ENCODE measurements at regions not wholly inside any gene's neighbourhood (a gene's known extent, or its start where the extent isn't known, plus 50 kb on each side); places are given as distances from the start of the nearest gene placed in this dataset.
A peak's percentile ranks its signal among the peaks of the same experiment; 100 is the strongest.

DNA sequence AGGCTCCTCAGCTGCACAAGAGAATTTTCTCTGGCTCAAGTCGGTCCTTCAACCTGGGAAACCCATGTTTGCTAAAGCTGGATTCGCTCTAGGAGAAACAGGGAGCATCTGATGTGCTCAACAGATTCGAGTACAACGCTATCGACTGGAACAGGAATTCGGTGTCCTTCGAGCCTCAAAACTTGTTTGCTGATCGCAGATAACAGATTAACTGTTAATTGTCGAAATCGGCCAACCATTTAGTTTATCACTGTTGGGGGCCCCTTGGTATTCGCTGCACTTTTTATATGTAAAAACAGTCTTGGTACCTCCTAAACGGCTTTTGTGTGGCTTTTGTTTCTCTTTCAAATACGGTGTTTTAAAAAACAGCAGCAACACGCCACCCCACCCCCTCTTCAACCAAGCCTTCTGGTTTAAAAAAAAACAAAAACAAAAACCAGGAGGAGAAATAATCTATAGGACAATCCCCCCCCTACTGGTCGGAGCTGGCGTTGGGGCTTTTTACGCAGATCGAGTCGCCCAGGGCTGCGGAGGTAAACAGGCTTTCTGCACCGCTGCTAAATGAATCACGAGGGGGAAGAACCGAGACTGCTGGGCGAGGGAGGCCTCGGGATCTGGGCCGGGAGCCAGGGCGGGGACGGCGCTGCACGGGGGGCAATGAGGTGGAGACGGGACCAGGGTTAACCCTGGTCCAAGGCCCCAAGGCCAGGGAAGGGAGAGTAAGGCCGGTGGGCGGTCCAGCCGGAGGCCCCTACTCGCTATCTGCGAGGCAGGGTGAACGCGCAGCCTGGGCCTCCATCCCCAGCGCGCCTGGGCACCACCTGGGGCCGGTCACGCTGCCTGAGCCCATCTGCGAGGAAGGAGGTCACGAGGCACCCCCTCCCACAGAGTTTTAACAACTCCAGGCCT is 71.7 kb upstream of the BCOR start:
- Histone ChIP-seq H3K9ac (ENCODE audit: low read length) (peak overlapping the region; percentile 54), H3K27me3 (ENCODE audit: low read length) (no peaks in the 10 kb centered on the region), H3K4me3 (ENCODE audit: low read length) (peak overlapping the region; percentile 19; the same call in 1 of the 2 replicates), H3K27ac (ENCODE audit: low read length) (peak overlapping the region; percentile 65; the same call in 1 of the 2 replicates), H3K4me1 (ENCODE audit: low read length) (peaks cover 51% of the 10 kb centered on the region), H3K4me2 (ENCODE audit: low read depth, low read length, poor library complexity, severe bottlenecking) (peak overlapping the region; percentile 44), H3K9me3 (ENCODE audit: low read length) (no peaks in the 10 kb centered on the region), H2AFZ (ENCODE audit: low read length) (no peak overlapping the region; the same call in 1 of the 2 replicates), H3K36me3 (ENCODE audit: insufficient read depth, low read length) (no peaks in the 10 kb centered on the region), H4K20me1 (ENCODE audit: insufficient read depth, low read depth, low read length) (no peaks in the 10 kb centered on the region), H3K79me2 (ENCODE audit: low read length) (no peaks in the 10 kb centered on the region), H3K9me2 (replicated peaks; ENCODE audit: insufficient read depth, low read length) (no peaks in the 10 kb centered on the region)
- peak; percentile 78 for DNase-seq

DNA sequence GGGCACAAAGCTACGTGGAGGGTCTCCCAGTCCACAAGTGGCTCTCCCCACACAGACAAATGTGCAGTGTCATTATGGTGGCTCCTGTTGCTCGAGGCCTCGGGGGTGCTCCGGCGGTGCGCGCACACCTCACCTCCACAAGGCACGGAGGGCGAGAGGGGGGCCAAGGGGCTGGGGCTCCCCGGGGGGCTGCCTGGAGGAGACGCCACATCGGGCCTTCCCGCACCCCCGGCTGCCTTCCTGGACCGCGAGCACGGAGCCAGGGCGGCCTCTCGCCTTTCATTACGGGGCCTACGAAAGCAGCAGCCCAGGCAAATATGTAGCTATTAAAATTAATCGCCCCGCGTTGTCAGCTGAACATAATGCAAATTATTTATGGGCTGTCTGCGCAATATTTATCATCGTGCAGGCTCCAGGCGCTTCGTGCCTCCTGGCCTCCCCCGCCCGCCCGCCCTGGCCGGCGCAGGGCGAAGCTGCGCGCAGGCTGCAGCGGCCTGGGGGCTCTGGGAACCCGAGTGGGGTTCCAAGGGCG is 70.8 kb upstream of the BCOR start:
- H3K79me2 ChIP-seq (ENCODE audit: low read length): no peaks in the 10 kb centered on the region
- no peaks in the 10 kb centered on the region for H3K36me3 ChIP-seq (ENCODE audit: insufficient read depth, low read length)
- H3K9me3 ChIP-seq (ENCODE audit: low read length): no peaks in the 10 kb centered on the region
- no peak overlapping the region for H3K4me2 ChIP-seq (ENCODE audit: low read depth, low read length, poor library complexity, severe bottlenecking)
- no peak overlapping the region for H3K4me3 ChIP-seq (ENCODE audit: low read length)
- no peak overlapping the region for H3K27ac ChIP-seq (ENCODE audit: low read length)
- no peak overlapping the region for H3K9ac ChIP-seq (ENCODE audit: low read length)
- peaks cover 48% of the 10 kb centered on the region for H3K4me1 ChIP-seq (ENCODE audit: low read length)
- no peak for DNase-seq
- no peaks in the 10 kb centered on the region for H3K27me3 ChIP-seq (ENCODE audit: low read length)
- H4K20me1 ChIP-seq (ENCODE audit: insufficient read depth, low read depth, low read length): no peaks in the 10 kb centered on the region
- no peaks in the 10 kb centered on the region for H3K9me2 ChIP-seq (replicated peaks; ENCODE audit: insufficient read depth, low read length)
- no peak overlapping the region for H2AFZ ChIP-seq (ENCODE audit: low read length)

DNA sequence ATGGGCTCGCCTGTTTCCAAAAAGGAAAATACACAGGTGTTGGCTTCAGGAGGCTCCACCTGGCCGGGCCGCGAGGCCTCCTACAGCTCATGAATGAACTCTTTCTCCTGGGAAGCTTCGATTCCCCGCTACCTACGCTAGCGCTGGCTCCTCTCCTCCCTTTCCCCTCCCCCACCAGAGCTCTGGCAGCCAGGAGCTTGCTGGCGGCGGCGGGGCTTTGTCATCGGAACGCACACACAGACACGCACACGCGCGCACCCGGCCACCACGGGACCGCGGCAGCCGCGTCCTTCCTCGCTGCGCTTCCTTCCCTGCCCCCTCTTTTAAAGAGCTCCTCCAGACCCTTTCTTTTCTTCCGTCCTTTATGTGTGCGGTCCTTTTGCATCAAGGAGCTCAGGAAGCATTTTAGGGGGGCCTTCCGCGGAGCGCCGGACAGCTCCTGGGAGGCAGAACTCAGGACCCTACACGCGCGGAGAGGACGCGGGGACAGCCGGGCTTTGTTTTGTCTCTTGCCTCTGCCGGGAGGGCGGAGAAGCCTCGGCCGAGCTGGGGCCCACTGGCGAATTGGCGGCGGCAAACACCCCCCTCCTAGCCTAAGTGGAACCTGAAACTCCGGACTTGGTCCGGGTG is 70.2 kb upstream of the BCOR start:
- no peaks in the 10 kb centered on the region for H3K36me3 ChIP-seq (ENCODE audit: insufficient read depth, low read length)
- H3K9me3 ChIP-seq (ENCODE audit: low read length): no peaks in the 10 kb centered on the region
- no peak overlapping the region for H3K4me3 ChIP-seq (ENCODE audit: low read length)
- H3K9ac ChIP-seq (ENCODE audit: low read length): no peak overlapping the region
- no peak overlapping the region for H3K27ac ChIP-seq (ENCODE audit: low read length)
- H3K27me3 ChIP-seq (ENCODE audit: low read length): no peaks in the 10 kb centered on the region
- peaks cover 46% of the 10 kb centered on the region for H3K4me1 ChIP-seq (ENCODE audit: low read length)
- no peaks in the 10 kb centered on the region for H4K20me1 ChIP-seq (ENCODE audit: insufficient read depth, low read depth, low read length)
- no peaks in the 10 kb centered on the region for H3K9me2 ChIP-seq (replicated peaks; ENCODE audit: insufficient read depth, low read length)
- H3K4me2 ChIP-seq (ENCODE audit: low read depth, low read length, poor library complexity, severe bottlenecking): no peak overlapping the region
- no peak for DNase-seq
- no peak overlapping the region for H2AFZ ChIP-seq (ENCODE audit: low read length)
- no peaks in the 10 kb centered on the region for H3K79me2 ChIP-seq (ENCODE audit: low read length)

DNA sequence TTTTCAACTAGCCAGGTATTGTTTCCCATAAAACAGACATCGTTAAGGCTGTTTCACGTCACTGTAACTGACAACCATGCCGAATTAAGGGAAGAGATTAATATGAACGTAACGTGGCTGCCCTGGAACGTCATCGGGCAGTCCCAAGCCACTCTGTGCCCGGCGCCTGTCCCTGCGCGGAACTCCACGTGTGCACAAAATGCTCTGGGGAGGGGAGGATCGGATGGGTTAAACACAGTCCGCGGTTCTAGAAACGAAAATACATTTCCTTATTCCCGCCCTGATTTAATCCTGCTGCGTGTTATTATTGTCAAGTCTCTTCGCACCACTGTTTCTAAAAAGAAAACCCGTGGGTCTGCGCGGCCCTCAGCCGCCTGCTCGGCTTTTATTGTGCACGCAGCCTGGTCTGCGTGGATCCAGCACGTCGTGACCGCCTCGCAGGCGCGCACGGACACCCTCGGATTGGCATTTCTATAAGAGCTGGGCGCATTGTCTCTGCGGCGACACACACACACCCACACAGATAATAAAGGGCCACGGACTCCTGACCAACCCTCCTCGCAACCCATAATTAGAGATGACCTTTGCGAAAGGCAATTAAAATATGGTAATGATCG is 69.6 kb upstream of the BCOR start:
- Histone ChIP-seq H3K27ac (ENCODE audit: low read length) (no peak overlapping the region), H3K36me3 (ENCODE audit: insufficient read depth, low read length) (no peaks in the 10 kb centered on the region), H4K20me1 (ENCODE audit: insufficient read depth, low read depth, low read length) (no peaks in the 10 kb centered on the region), H3K9me2 (replicated peaks; ENCODE audit: insufficient read depth, low read length) (no peaks in the 10 kb centered on the region), H3K4me2 (ENCODE audit: low read depth, low read length, poor library complexity, severe bottlenecking) (peak overlapping the region; percentile 36), H3K4me1 (ENCODE audit: low read length) (peaks cover 40% of the 10 kb centered on the region), H3K4me3 (ENCODE audit: low read length) (0 out of 2 replicates have a peak overlapping the region, but pooled peaks have one; percentile 19), H3K9me3 (ENCODE audit: low read length) (no peaks in the 10 kb centered on the region), H3K79me2 (ENCODE audit: low read length) (no peaks in the 10 kb centered on the region), H3K27me3 (ENCODE audit: low read length) (no peaks in the 10 kb centered on the region), H3K9ac (ENCODE audit: low read length) (no peak overlapping the region), H2AFZ (ENCODE audit: low read length) (no peak overlapping the region; the same call in 1 of the 2 replicates)
- DNase-seq: no peak

DNA sequence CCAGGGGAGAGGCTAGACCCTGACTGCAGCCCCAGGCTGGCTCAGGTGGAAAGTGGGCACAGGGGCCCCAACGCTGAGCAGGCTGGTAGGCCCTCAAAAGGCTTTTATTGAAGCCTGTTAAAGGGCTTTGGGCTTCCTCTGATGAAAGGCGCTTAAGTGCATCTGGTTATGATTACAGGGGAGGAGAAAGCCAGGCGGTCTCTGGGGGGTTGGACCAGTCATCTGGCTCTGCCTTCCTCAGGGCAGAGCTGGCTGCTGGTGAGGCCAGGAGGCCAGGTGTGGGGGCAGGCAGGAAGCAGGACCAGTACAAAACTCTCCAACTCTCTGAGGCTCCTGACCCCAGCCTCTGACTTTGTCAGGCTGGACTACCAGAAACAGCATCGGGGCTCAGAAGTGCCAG is 68.8 kb upstream of the BCOR start:
- Histone ChIP-seq H3K9ac (ENCODE audit: low read length) (no peak overlapping the region), H3K27ac (ENCODE audit: low read length) (no peak overlapping the region), H3K27me3 (ENCODE audit: low read length) (no peaks in the 10 kb centered on the region), H3K9me3 (ENCODE audit: low read length) (no peaks in the 10 kb centered on the region), H3K4me2 (ENCODE audit: low read depth, low read length, poor library complexity, severe bottlenecking) (no peak overlapping the region), H4K20me1 (ENCODE audit: insufficient read depth, low read depth, low read length) (no peaks in the 10 kb centered on the region), H3K4me1 (ENCODE audit: low read length) (peaks cover 32% of the 10 kb centered on the region), H2AFZ (ENCODE audit: low read length) (no peak overlapping the region), H3K79me2 (ENCODE audit: low read length) (no peaks in the 10 kb centered on the region), H3K36me3 (ENCODE audit: insufficient read depth, low read length) (no peaks in the 10 kb centered on the region), H3K4me3 (ENCODE audit: low read length) (no peak overlapping the region), H3K9me2 (replicated peaks; ENCODE audit: insufficient read depth, low read length) (no peaks in the 10 kb centered on the region)
- no peak for DNase-seq

DNA sequence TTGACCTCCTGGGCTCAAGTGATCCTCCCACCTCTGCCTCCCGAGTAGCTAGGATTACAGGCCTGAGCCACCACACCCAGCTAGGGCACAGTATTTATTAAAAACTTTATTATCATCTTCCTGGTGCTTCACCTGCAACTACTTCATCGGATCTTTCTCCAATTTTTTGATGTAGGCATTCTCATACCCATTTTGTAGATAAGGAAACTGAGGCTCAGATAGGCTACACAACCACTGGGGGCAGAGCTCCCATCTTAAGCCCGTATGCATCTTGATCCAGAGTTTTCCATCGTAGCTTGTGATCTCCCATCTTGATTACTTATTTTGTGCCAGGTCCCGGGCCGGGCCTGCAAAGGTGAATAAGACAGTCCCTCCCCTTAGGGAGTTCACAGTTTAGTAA is 68.1 kb upstream of the BCOR start:
- DNase-seq: no peak
- Histone ChIP-seq H3K9ac (ENCODE audit: low read length) (no peak overlapping the region), H3K27me3 (ENCODE audit: low read length) (no peaks in the 10 kb centered on the region), H3K9me3 (ENCODE audit: low read length) (no peaks in the 10 kb centered on the region), H3K4me1 (ENCODE audit: low read length) (peaks cover 25% of the 10 kb centered on the region), H3K9me2 (replicated peaks; ENCODE audit: insufficient read depth, low read length) (no peaks in the 10 kb centered on the region), H3K27ac (ENCODE audit: low read length) (no peak overlapping the region), H4K20me1 (ENCODE audit: insufficient read depth, low read depth, low read length) (no peaks in the 10 kb centered on the region), H3K4me2 (ENCODE audit: low read depth, low read length, poor library complexity, severe bottlenecking) (no peak overlapping the region), H3K4me3 (ENCODE audit: low read length) (no peak overlapping the region), H2AFZ (ENCODE audit: low read length) (no peak overlapping the region), H3K79me2 (ENCODE audit: low read length) (no peaks in the 10 kb centered on the region), H3K36me3 (ENCODE audit: insufficient read depth, low read length) (no peaks in the 10 kb centered on the region)

DNA sequence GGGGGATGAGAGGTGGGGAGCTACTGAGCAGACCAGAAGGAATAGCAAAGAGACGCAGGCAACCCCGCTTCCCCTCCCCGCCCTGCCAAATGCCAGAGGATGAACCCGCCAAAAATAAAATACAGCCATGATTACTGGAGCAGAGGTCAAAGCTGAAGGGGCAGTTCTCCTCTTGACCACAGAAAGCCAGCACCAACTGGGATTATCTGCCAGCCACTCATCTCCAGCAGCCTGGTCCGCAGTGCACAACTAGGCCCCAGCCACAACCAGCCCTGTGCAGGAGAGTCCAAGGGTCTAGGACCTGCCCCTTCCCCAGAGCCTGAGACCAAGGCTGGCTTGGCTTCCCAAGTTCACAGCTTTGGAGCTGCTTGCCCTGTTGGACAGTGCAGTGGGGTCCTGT is 67.4 kb upstream of the BCOR start:
- DNase-seq: no peak
- Histone ChIP-seq H3K79me2 (ENCODE audit: low read length) (no peaks in the 10 kb centered on the region), H3K9me3 (ENCODE audit: low read length) (no peaks in the 10 kb centered on the region), H3K4me3 (ENCODE audit: low read length) (no peak overlapping the region), H2AFZ (ENCODE audit: low read length) (no peak overlapping the region), H3K9me2 (replicated peaks; ENCODE audit: insufficient read depth, low read length) (no peaks in the 10 kb centered on the region), H3K27ac (ENCODE audit: low read length) (no peak overlapping the region), H3K27me3 (ENCODE audit: low read length) (no peaks in the 10 kb centered on the region), H3K4me2 (ENCODE audit: low read depth, low read length, poor library complexity, severe bottlenecking) (no peak overlapping the region), H4K20me1 (ENCODE audit: insufficient read depth, low read depth, low read length) (no peaks in the 10 kb centered on the region), H3K9ac (ENCODE audit: low read length) (no peak overlapping the region), H3K36me3 (ENCODE audit: insufficient read depth, low read length) (no peaks in the 10 kb centered on the region), H3K4me1 (ENCODE audit: low read length) (peaks cover 23% of the 10 kb centered on the region)

DNA sequence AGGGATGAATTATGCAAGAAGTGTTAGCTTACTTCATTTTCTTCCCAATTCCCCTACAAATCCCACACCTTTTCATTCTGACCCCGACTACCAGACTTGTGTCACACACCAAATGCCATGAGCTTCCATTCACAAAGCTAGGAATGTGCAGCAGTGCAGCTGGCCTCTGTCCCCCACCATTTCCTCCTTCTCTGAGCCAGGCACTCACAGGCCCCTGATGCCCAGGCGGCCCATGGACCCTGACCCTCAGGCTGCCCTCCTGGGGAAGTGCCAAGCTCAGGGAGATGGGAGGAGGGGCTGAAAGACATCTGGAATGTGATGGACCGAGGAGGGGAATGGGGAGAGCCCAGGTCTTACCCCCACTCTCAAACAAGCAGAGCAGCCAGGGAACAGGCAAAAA is 67.0 kb upstream of the BCOR start:
- H3K9ac ChIP-seq (ENCODE audit: low read length): no peak overlapping the region

More for the DNA sequence above, 67.0 kb upstream of the BCOR start:
- Histone ChIP-seq H3K79me2 (ENCODE audit: low read length) (no peaks in the 10 kb centered on the region), H2AFZ (ENCODE audit: low read length) (no peak overlapping the region), H3K4me3 (ENCODE audit: low read length) (no peak overlapping the region), H3K27me3 (ENCODE audit: low read length) (no peaks in the 10 kb centered on the region), H3K36me3 (ENCODE audit: insufficient read depth, low read length) (no peaks in the 10 kb centered on the region), H4K20me1 (ENCODE audit: insufficient read depth, low read depth, low read length) (no peaks in the 10 kb centered on the region), H3K9me3 (ENCODE audit: low read length) (no peaks in the 10 kb centered on the region), H3K27ac (ENCODE audit: low read length) (no peak overlapping the region), H3K9me2 (replicated peaks; ENCODE audit: insufficient read depth, low read length) (no peaks in the 10 kb centered on the region), H3K4me1 (ENCODE audit: low read length) (peaks cover 19% of the 10 kb centered on the region), H3K4me2 (ENCODE audit: low read depth, low read length, poor library complexity, severe bottlenecking) (no peak overlapping the region)
- no peak for DNase-seq

All from Karpas-422 (cell line).